ENCODE measurements at regions not wholly inside any gene's neighbourhood (a gene's known extent, or its start where the extent isn't known, plus 50 kb on each side); places are given as distances from the start of the nearest gene placed in this dataset.

GRCh38 chr18:64410685-64411084 is 261.8 kb upstream of the LINC00305 start:
- TF ChIP-seq POLR2A (IDR thresholded peaks at IDR 0.05) (no peak), CTCF (IDR thresholded peaks at IDR 0.05) (no peak)
